DND-41 (cell line): ENCODE measurements at regions not wholly inside any gene's neighbourhood (a gene's known extent, or its start where the extent isn't known, plus 50 kb on each side); places are given as distances from the start of the nearest gene placed in this dataset.
A peak's percentile ranks its signal among the peaks of the same experiment; 100 is the strongest.

Experiments
- ATAC-seq: fragments of 200-7000 bp; cut with Tn5 transposase; 3 replicates; pipeline ENCODE4 v1.9.1; 2021; ENCODE audit warnings: low read depth; ENCODE audit not compliant: insufficient read depth
- DNase-seq: peaks from one replicate; pipeline ENCODE4 v3.0.0-alpha.2; 2020
- H2AFZ ChIP-seq: 2 replicates; pipeline ENCODE4 v1.6.0; 2012; ENCODE audit warnings: low read depth, low read length
- H3K27ac ChIP-seq: 2 replicates; pipeline ENCODE4 v1.5.1; 2012; ENCODE audit warnings: low read length, inconsistent platforms
- H3K27me3 ChIP-seq: fragments of 200-600 bp; sonication (generic); 2 replicates; pipeline ENCODE4 v1.6.0; 2012; ENCODE audit warnings: low read length, mild to moderate bottlenecking, inconsistent platforms; ENCODE audit not compliant: insufficient read depth, poor library complexity
- H3K36me3 ChIP-seq: 2 replicates; pipeline ENCODE4 v1.5.1; 2012; ENCODE audit warnings: low read length, inconsistent platforms; ENCODE audit not compliant: insufficient read depth
- H3K4me1 ChIP-seq: 2 replicates; pipeline ENCODE4 v1.5.1; 2012; ENCODE audit warnings: mild to moderate bottlenecking, low read length; ENCODE audit not compliant: insufficient read depth
- H3K4me2 ChIP-seq: 2 replicates; pipeline ENCODE4 v1.6.0; 2012; ENCODE audit warnings: mild to moderate bottlenecking, moderate library complexity, low read length, inconsistent platforms; ENCODE audit not compliant: insufficient read depth
- H3K4me3 ChIP-seq, 2 experiments: fragments of 200-600 bp in 1 of 2; shearing (Covaris generic) in 1 of 2; 2 replicates each; pipeline ENCODE4 v1.5.1; 2012 to 2016; ENCODE audit warnings: inconsistent platforms in 2 of 2, low read length in 2 of 2, mild to moderate bottlenecking in 2 of 2, low read depth in 1 of 2, moderate library complexity in 1 of 2
- H3K79me2 ChIP-seq: 2 replicates; pipeline ENCODE4 v1.6.0; 2012; ENCODE audit warnings: low read length, inconsistent platforms; ENCODE audit not compliant: insufficient read depth
- H3K9ac ChIP-seq: 2 replicates; pipeline ENCODE4 v1.6.0; 2012; ENCODE audit warnings: low read depth, mild to moderate bottlenecking, inconsistent platforms, low read length, moderate library complexity
- H3K9me3 ChIP-seq: 2 replicates; pipeline ENCODE4 v1.5.1; 2012; ENCODE audit warnings: low read length, moderate library complexity, mild to moderate bottlenecking, inconsistent platforms; ENCODE audit not compliant: insufficient read depth, severe bottlenecking
- H4K20me1 ChIP-seq: 2 replicates; pipeline ENCODE4 v1.6.0; 2012; ENCODE audit warnings: low read length; ENCODE audit not compliant: insufficient read depth
- CTCF ChIP-seq: IDR thresholded peaks from 2 replicates; pipeline ENCODE4 v1.5.1; 2012; ENCODE audit warnings: borderline replicate concordance, low read length, moderate library complexity, mild to moderate bottlenecking; ENCODE audit not compliant: poor library complexity, severe bottlenecking; ENCODE audit errors: extremely low read depth
- EZH2 ChIP-seq: IDR thresholded peaks from 3 replicates; pipeline ENCODE4 v1.6.1; 2012; ENCODE audit warnings: borderline replicate concordance, low read depth, mild to moderate bottlenecking, moderate library complexity, low read length, inconsistent platforms; ENCODE audit not compliant: severe bottlenecking

DNA sequence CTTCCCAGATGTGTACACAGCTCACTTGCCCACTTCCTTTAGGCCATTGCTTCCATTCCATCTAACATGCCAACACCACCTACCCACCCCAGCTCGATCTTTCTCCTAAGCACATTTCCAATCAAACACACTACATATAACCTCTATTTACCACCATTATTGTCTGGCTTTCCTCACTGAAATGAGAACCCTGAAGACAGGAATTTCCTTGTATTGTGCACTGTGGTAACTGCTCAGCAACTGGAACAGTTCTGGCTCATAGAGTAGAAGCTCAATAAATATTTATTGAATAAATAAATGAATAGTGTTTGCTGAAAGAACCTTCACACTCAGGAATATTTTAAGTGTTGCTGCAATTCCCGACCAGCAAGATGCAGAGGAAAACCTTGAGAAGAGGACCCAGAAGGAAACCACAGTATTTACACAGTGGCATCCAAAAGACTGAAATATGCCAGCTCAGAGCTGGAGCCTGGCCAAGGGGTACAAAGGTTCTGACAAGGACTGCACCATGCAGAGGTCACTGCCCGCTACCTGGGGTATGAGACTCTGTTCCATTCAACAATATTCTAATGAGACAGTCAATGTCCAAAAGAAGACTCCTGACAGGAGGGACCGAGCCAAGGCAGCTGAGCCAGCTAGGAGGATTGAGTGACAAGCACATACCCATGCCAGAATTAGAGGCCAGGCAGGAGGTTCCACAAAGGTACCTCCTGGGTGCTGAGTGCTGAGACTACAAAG lies 168.8 kb downstream of the NUP210 start:
- no peaks in the 10 kb centered on the region for H3K9me3 ChIP-seq
- H3K79me2 ChIP-seq, result no peaks in the 10 kb centered on the region
- H3K4me3 ChIP-seq, result no peak overlapping the region
- TF ChIP-seq EZH2, result no peak
- TF ChIP-seq CTCF, result no peak
- ATAC-seq (no peak), DNase-seq (no peak)
- H4K20me1 ChIP-seq, result no peaks in the 10 kb centered on the region; the same call in 1 of the 2 replicates
- H3K9ac ChIP-seq, result no peak overlapping the region
- H3K27ac ChIP-seq, result peak overlapping the region; percentile 49; the same call in 1 of the 2 replicates
- no peak overlapping the region for H2AFZ ChIP-seq
- no peak overlapping the region for H3K4me2 ChIP-seq
- H3K4me1 ChIP-seq, result peaks cover 30% of the 10 kb centered on the region
- no peaks in the 10 kb centered on the region for H3K27me3 ChIP-seq
- no peaks in the 10 kb centered on the region for H3K36me3 ChIP-seq

- Histone ChIP-seq H3K4me2 (no peak overlapping the region), H3K4me1 (peaks cover 42% of the 10 kb centered on the region), H2AFZ (no peak overlapping the region), H3K27me3 (no peaks in the 10 kb centered on the region), H3K4me3 (no peak overlapping the region), H3K79me2 (no peaks in the 10 kb centered on the region), H3K27ac (peak overlapping the region; percentile 55), H3K9ac (no peak overlapping the region), H4K20me1 (no peaks in the 10 kb centered on the region; the same call in 1 of the 2 replicates), H3K9me3 (no peaks in the 10 kb centered on the region), H3K36me3 (no peaks in the 10 kb centered on the region)
- TF ChIP-seq EZH2, result no peak
- TF ChIP-seq CTCF, result no peak
- DNase-seq, result peak; percentile 62
- ATAC-seq, result peak; percentile 78
Measured at GRCh38 chr3:13249664-13250390, 170.3 kb downstream of the NUP210 start.

DNA sequence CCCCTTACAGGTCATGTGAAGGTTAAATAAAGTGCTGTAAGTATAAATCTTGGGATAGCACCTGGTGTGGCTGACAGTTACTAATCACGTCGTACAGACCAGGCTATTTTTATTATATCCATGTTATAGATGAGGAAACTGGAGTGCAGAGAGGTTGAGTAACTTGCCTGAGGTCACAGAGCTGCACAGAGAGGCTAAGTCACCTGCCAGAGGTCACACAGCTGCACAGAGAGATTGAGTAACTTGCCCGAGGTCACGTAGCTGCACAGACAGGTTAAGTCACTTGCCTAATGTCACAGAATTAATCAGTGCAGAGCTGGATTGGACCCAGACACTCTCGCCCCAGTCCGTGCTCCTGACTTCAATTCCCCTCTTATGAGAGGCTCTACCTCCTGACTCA lies 171.5 kb downstream of the NUP210 start:
- no peaks in the 10 kb centered on the region; the same call in 1 of the 2 replicates for H4K20me1 ChIP-seq
- no peak for TF ChIP-seq CTCF
- TF ChIP-seq EZH2, result no peak
- no peak overlapping the region for H2AFZ ChIP-seq
- no peak overlapping the region for H3K9ac ChIP-seq
- H3K36me3 ChIP-seq, result no peaks in the 10 kb centered on the region
- no peaks in the 10 kb centered on the region for H3K9me3 ChIP-seq
- H3K4me3 ChIP-seq, result no peak overlapping the region
- H3K4me1 ChIP-seq, result peaks cover 54% of the 10 kb centered on the region
- DNase-seq (no peak), ATAC-seq (no peak)
- H3K27ac ChIP-seq, result no peak overlapping the region
- no peaks in the 10 kb centered on the region for H3K27me3 ChIP-seq
- H3K79me2 ChIP-seq, result no peaks in the 10 kb centered on the region
- no peak overlapping the region for H3K4me2 ChIP-seq
